ENCODE measurements at regions not wholly inside any gene's neighbourhood (a gene's known extent, or its start where the extent isn't known, plus 50 kb on each side); places are given as distances from the start of the nearest gene placed in this dataset.

GRCh38 chr3:127386490-127386889 lies 98.6 kb upstream of the PRR20G start:
- Histone ChIP-seq H3K27me3 (ENCODE audit: insufficient read depth, low read length) (no peaks in the 10 kb centered on the region), H2AFZ (ENCODE audit: low read depth, low read length, poor library complexity, severe bottlenecking) (no peak overlapping the region), H3K36me3 (ENCODE audit: control insufficient read depth in 1 of 2, insufficient read depth in 2 of 2, low read length in 2 of 2) (no peaks in the 10 kb centered on the region), H3K27ac (ENCODE audit: low read depth, low read length) (no peak overlapping the region), H3K79me2 (ENCODE audit: insufficient read depth, low read length) (no peaks in the 10 kb centered on the region), H3K9me2 (ENCODE audit: insufficient read depth) (no peaks in the 10 kb centered on the region), H4K20me1 (ENCODE audit: insufficient read depth) (no peaks in the 10 kb centered on the region), H3K4me3 (replicated peaks in 1 of 2; ENCODE audit: low read depth in 1 of 2, low read length in 2 of 2) (no peak overlapping the region), H3K9me3 (ENCODE audit: control insufficient read depth in 1 of 2, insufficient read depth in 1 of 2, low read depth in 1 of 2, low read length in 2 of 2) (peaks cover 5 to 7% of the 10 kb centered on the region in 2 experiments; a peak in 2 of 4 replicates), H3K4me1 (ENCODE audit: control insufficient read depth in 1 of 2, insufficient read depth in 2 of 2, low read length in 2 of 2) (peaks cover 3 to 19% of the 10 kb centered on the region in 2 experiments; a peak in 3 of 4 replicates), H3K4me2 (ENCODE audit: low read length) (no peak overlapping the region), H3K9ac (ENCODE audit: low read length) (no peak overlapping the region)
- POLR2A ChIA-PET: no interaction called here
- BruUV-seq (replicated peaks): no TSS peak
- no peak for TF ChIP-seq CEBPB (IDR thresholded peaks at IDR 0.05; ENCODE audit: low read depth)
- TF ChIP-seq ELF1 (IDR thresholded peaks at IDR 0.05; ENCODE audit: borderline replicate concordance, low read depth): no peak
- TF ChIP-seq ATF3 (IDR thresholded peaks at IDR 0.05): no peak
- TF ChIP-seq ZNF274 (IDR thresholded peaks at IDR 0.05; ENCODE audit: low read depth, low read length): no peak
- TF ChIP-seq POLR2A (IDR thresholded peaks at IDR 0.05; ENCODE audit: borderline replicate concordance, extremely low read depth, insufficient read depth, insufficient read length): no peak
- TF ChIP-seq ZFX (IDR thresholded peaks at IDR 0.05): no peak
- TF ChIP-seq MAX (IDR thresholded peaks at IDR 0.05): no peak
- DNase-seq (ENCODE audit: low read depth, low spot score) (no peak), ATAC-seq (no peak)
- RAD21 ChIA-PET (ENCODE audit: low non-redundant PET in 1 of 2, low total read pairs in 2 of 2, uncharacterized antibody in 2 of 2, unreplicated experiment in 2 of 2): no interaction called here
- CTCF ChIA-PET: no interaction called here
- intact Hi-C loops (cut with micrococcal nuclease): no loop called here

- ChIA-PET RAD21 (ENCODE audit: low non-redundant PET in 1 of 2, low total read pairs in 2 of 2, uncharacterized antibody in 2 of 2, unreplicated experiment in 2 of 2) (no interaction called here), CTCF (no interaction called here), POLR2A (no interaction called here)
- Histone ChIP-seq H2AFZ (ENCODE audit: low read depth, low read length, poor library complexity, severe bottlenecking) (no peak overlapping the region), H3K36me3 (ENCODE audit: control insufficient read depth in 1 of 2, insufficient read depth in 2 of 2, low read length in 2 of 2) (no peaks in the 10 kb centered on the region), H3K4me3 (replicated peaks in 1 of 2; ENCODE audit: low read depth in 1 of 2, low read length in 2 of 2) (no peak overlapping the region), H3K9me3 (ENCODE audit: control insufficient read depth in 1 of 2, insufficient read depth in 1 of 2, low read depth in 1 of 2, low read length in 2 of 2) (peaks cover 5 to 7% of the 10 kb centered on the region in 2 experiments; a peak in 2 of 4 replicates), H3K27me3 (ENCODE audit: insufficient read depth, low read length) (no peaks in the 10 kb centered on the region), H3K27ac (ENCODE audit: low read depth, low read length) (no peak overlapping the region), H3K9ac (ENCODE audit: low read length) (no peak overlapping the region), H3K4me2 (ENCODE audit: low read length) (no peak overlapping the region), H3K4me1 (ENCODE audit: control insufficient read depth in 1 of 2, insufficient read depth in 2 of 2, low read length in 2 of 2) (peaks cover 3 to 15% of the 10 kb centered on the region in 2 experiments; a peak in 3 of 4 replicates), H3K9me2 (ENCODE audit: insufficient read depth) (no peaks in the 10 kb centered on the region), H4K20me1 (ENCODE audit: insufficient read depth) (no peaks in the 10 kb centered on the region), H3K79me2 (ENCODE audit: insufficient read depth, low read length) (no peaks in the 10 kb centered on the region)
- no peak for DNase-seq (ENCODE audit: low read depth, low spot score)
- intact Hi-C loops (cut with micrococcal nuclease): no loop called here
- BruUV-seq (replicated peaks): no TSS peak
- ATAC-seq: no peak
- no peak for TF ChIP-seq SRF (IDR thresholded peaks at IDR 0.05; ENCODE audit: low read depth)
- no peak for TF ChIP-seq YY1 (IDR thresholded peaks at IDR 0.05; ENCODE audit: extremely low read depth, insufficient replicate concordance, low read depth, low read length)
Measured at GRCh38 chr3:127385540-127385870, 97.7 kb upstream of the PRR20G start.

Data from HCT116 (cell line).